Activated T-helper 1 cell treated with anti-CD3 and anti-CD28 coated beads, Interleukin-12 subunit alpha, Interleukin-12 subunit beta, Interleukin-2, Interleukin-4 antibody, amounts not matched to agents 30 ng/mL and 10 ng/mL and 1 ng/mL, durations not matched to agents 14 hours and 24 hours and 36 hours (primary cell): ENCODE measurements at regions not wholly inside any gene's neighbourhood (a gene's known extent, or its start where the extent isn't known, plus 50 kb on each side); places are given as distances from the start of the nearest gene placed in this dataset.

Experiments used
- DNase-seq: peaks from one replicate; pipeline ENCODE4 v3.0.0; 2021; ENCODE audit warnings: low spot score
- H3K27ac Mint-ChIP-seq: one replicate; pipeline ENCODE4 v1.8.0; 2021; ENCODE audit warnings: mild to moderate bottlenecking, mixed read lengths
- H3K27me3 Mint-ChIP-seq: one replicate; pipeline ENCODE4 v1.8.0; 2022; ENCODE audit warnings: mild to moderate bottlenecking, moderate library complexity, mixed read lengths; ENCODE audit not compliant: insufficient read depth
- H3K36me3 Mint-ChIP-seq: one replicate; pipeline ENCODE4 v1.8.0; 2021; ENCODE audit warnings: low read depth, mixed read lengths
- H3K4me1 Mint-ChIP-seq: one replicate; pipeline ENCODE4 v1.8.0; 2021; ENCODE audit warnings: low read depth, mixed read lengths
- H3K4me3 Mint-ChIP-seq: one replicate; pipeline ENCODE4 v1.8.0; 2021; ENCODE audit warnings: mild to moderate bottlenecking, moderate library complexity, mixed read lengths
- H3K9me3 Mint-ChIP-seq: one replicate; pipeline ENCODE4 v1.8.0; 2021; ENCODE audit warnings: mixed read lengths
- intact Hi-C: fragments of 100-400 bp; cut with micrococcal nuclease; formaldehyde crosslinking; loops from one replicate; pipeline ENCODE4 v1.15.1; 2024

DNA sequence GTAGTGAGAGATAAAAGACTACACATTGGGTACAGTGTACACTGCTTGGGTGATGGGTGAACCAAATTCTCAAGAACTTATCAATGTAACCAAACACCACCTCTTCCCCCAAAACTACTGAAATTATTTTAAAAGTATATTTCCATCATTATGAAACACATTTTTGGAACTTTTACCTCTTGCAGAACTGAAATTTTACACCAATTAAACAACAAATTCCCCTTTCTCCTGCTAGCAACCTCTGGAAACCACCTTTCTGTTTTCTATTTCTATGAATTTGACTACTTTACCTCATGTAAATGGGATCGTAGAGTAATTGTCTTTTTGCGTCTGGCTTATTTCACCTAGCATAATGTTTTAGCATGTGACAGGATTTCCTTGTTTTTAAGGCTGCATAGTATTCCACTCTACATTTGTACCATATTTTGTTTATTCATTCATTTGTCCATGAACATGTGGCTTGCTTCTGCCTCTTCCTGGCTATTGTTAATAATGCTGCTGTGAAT, 149.9 kb upstream of the PHACTR1 start:
- H3K4me1 Mint-ChIP-seq, result no peaks in the 10 kb centered on the region
- H3K36me3 Mint-ChIP-seq, result no peaks in the 10 kb centered on the region
- intact Hi-C loops, result no loop called here
- peaks cover 6% of the 10 kb centered on the region for H3K27me3 Mint-ChIP-seq
- no peak overlapping the region for H3K4me3 Mint-ChIP-seq
- H3K27ac Mint-ChIP-seq, result no peak overlapping the region
- H3K9me3 Mint-ChIP-seq, result peaks cover 5% of the 10 kb centered on the region
- DNase-seq, result no peak

GRCh38 chr6:12567682-12568081, 148.9 kb upstream of the PHACTR1 start:
- no peaks in the 10 kb centered on the region for H3K4me1 Mint-ChIP-seq
- H3K4me3 Mint-ChIP-seq, result no peak overlapping the region
- no peak for DNase-seq
- H3K9me3 Mint-ChIP-seq, result peaks cover 5% of the 10 kb centered on the region
- H3K27me3 Mint-ChIP-seq, result peaks cover 6% of the 10 kb centered on the region
- intact Hi-C loops, result no loop called here
- H3K27ac Mint-ChIP-seq, result no peak overlapping the region
- H3K36me3 Mint-ChIP-seq, result no peaks in the 10 kb centered on the region

DNA sequence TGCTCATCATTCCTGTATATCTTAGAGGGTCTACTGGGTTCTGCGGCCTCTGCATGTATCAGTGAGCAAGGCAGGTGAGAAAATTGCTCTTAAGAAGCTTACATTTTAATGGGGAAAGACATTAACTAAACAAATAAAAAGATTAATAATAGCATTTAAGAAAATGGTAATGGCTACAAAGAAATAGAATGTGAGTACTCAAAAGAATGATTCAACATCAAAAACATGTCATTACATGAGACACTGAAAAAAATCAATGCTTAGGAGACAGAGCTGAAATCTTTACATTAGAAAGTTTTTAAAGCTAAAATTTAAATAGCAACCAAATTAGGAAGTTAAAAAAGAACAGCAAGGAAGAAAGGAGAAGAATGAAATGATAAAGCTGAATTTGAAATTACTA, 146.9 kb upstream of the PHACTR1 start:
- Mint-ChIP-seq H3K27me3 (peaks cover 6% of the 10 kb centered on the region), H3K27ac (no peak overlapping the region), H3K4me1 (no peaks in the 10 kb centered on the region), H3K4me3 (no peak overlapping the region), H3K9me3 (no peaks in the 10 kb centered on the region), H3K36me3 (no peaks in the 10 kb centered on the region)
- no peak for DNase-seq
- intact Hi-C loops, result no loop called here

DNA sequence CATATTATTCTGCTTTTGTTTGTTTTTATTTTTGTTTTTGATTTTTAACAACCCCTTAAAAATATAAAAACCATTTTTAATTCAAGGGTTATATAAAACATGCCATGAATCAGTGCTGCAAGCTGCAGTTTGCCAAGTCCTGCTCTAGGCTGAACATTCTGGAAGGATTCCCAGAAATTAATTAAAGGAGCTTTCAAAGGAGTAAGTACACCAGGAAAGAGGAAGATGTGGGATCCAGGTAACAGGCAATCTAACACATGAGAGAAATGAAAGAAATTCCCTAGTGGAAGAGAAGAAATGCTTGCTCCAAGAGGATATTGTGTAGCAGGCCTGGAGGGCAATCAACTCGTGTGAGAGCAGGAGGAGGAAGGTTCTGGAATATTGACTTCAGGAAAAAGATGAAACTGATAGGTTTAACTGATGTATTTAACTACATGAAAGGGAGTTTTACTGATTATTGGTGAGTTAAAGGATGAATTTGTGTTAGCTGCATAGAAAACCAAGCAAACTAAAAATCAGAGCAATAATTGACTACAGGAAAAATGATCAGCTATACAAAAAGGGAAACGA, 146.0 kb upstream of the PHACTR1 start:
- H3K4me1 Mint-ChIP-seq, result no peaks in the 10 kb centered on the region
- H3K36me3 Mint-ChIP-seq, result no peaks in the 10 kb centered on the region
- H3K9me3 Mint-ChIP-seq, result no peaks in the 10 kb centered on the region
- peaks cover 4% of the 10 kb centered on the region for H3K27me3 Mint-ChIP-seq
- no peak for DNase-seq
- H3K4me3 Mint-ChIP-seq, result no peak overlapping the region
- H3K27ac Mint-ChIP-seq, result no peak overlapping the region
- intact Hi-C loops, result no loop called here

- no peak for DNase-seq
- intact Hi-C loops, result no loop called here
These were observed 143.4 kb upstream of the PHACTR1 start for GRCh38 chr6:12572896-12573827.

DNA sequence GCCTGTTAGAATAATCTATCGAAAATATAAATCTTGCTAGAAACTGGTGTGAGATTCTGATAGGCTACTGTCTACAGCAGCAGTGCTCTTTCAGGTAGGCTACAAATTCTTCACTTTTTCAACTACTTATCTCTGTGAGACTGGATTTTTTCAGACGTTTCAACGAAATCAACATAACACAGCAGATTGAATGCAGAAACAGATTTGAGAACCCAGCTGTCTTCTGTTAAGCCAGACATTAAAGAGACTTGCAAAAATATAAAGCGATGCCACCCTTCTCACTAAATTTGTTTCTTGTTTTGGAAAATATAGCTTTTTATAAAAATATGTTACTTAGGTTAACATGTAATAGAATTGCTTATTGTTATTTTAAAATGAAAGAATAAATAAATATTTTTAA, 140.6 kb upstream of the PHACTR1 start:
- no peak overlapping the region for H3K4me3 Mint-ChIP-seq
- no peaks in the 10 kb centered on the region for H3K9me3 Mint-ChIP-seq
- no peaks in the 10 kb centered on the region for H3K4me1 Mint-ChIP-seq
- H3K36me3 Mint-ChIP-seq, result no peaks in the 10 kb centered on the region
- peaks cover 3% of the 10 kb centered on the region for H3K27me3 Mint-ChIP-seq
- H3K27ac Mint-ChIP-seq, result no peak overlapping the region
- no peak for DNase-seq
- intact Hi-C loops, result no loop called here

More at GRCh38 chr6:12572896-12573827, 143.4 kb upstream of the PHACTR1 start:
- no peak overlapping the region for H3K27ac Mint-ChIP-seq
- H3K36me3 Mint-ChIP-seq, result no peaks in the 10 kb centered on the region
- no peaks in the 10 kb centered on the region for H3K4me1 Mint-ChIP-seq
- H3K27me3 Mint-ChIP-seq, result peaks cover 5% of the 10 kb centered on the region
- no peaks in the 10 kb centered on the region for H3K9me3 Mint-ChIP-seq
- no peak overlapping the region for H3K4me3 Mint-ChIP-seq

DNA sequence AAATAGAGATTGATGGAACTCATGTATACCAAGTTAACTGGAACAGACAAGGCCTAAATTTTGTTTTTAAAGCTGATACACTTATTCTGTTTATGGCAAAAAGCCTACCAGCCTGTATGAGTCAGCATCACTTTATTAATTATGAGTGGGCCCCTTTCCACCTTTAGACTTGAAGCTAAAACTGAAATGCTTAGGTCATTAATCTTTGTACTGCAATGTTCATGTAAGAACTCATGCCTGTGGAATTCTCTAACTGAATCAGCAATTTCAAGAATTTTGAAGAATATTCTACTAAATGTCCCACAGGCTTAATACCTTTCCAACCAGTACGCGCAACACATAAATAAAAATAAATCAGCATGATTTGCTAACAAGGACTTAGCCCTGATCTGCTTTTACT, 140.2 kb upstream of the PHACTR1 start:
- no peak for DNase-seq

GRCh38 chr6:12577124-12577850, 139.3 kb upstream of the PHACTR1 start:
- DNase-seq, result no peak
- Mint-ChIP-seq H3K4me3 (no peak overlapping the region), H3K27me3 (peaks cover 3% of the 10 kb centered on the region), H3K4me1 (no peaks in the 10 kb centered on the region), H3K27ac (no peak overlapping the region), H3K9me3 (no peaks in the 10 kb centered on the region), H3K36me3 (no peaks in the 10 kb centered on the region)
- intact Hi-C loops, result no loop called here

More for the DNA sequence above, 140.2 kb upstream of the PHACTR1 start:
- intact Hi-C loops, result no loop called here
- H3K4me1 Mint-ChIP-seq, result no peaks in the 10 kb centered on the region
- H3K36me3 Mint-ChIP-seq, result no peaks in the 10 kb centered on the region
- H3K27me3 Mint-ChIP-seq, result peaks cover 3% of the 10 kb centered on the region
- H3K27ac Mint-ChIP-seq, result no peak overlapping the region
- H3K4me3 Mint-ChIP-seq, result no peak overlapping the region
- no peaks in the 10 kb centered on the region for H3K9me3 Mint-ChIP-seq

DNA sequence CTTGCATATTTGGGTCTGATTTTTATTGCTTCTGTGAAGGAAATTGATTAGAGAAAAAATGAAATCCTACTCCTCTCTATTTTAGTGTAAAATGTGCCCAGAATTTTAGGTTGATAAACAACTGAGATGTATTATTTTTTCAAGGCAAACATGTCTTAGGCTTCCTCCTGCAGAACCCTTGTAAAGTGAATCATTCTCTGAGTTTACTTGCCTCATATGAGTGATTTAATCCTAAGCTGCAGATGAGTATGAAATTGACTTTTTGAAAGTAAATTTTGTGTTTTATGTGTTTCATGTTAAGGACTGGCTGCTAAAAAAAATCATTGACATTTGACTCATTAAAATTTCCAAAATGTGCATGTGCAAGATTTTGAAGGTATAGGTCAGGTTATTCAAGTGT, 138.5 kb upstream of the PHACTR1 start:
- Mint-ChIP-seq H3K9me3 (no peaks in the 10 kb centered on the region), H3K27ac (no peak overlapping the region), H3K36me3 (no peaks in the 10 kb centered on the region), H3K4me1 (no peaks in the 10 kb centered on the region), H3K27me3 (peaks cover 5% of the 10 kb centered on the region), H3K4me3 (no peak overlapping the region)
- intact Hi-C loops, result no loop called here
- DNase-seq, result no peak

DNA sequence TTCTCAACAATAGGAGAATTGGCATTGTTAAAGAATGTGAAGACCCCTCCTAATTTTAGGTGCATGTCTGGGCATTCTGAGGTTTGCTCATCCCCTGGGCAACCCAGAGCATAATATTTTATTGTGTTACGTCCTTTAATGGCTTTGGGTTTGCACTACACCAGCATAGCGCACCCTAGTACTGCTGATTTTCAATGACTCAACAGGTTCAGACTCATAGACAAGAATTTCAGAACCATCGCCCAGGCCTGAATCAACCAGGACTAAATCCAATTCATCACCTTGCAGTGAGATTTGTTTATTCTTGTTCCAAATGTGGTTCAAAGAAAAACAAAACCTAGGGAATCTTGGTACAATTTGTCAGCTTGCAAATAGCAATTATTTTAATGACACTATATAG, 137.8 kb upstream of the PHACTR1 start:
- Mint-ChIP-seq H3K9me3 (no peaks in the 10 kb centered on the region), H3K4me3 (no peak overlapping the region), H3K4me1 (no peaks in the 10 kb centered on the region), H3K36me3 (no peaks in the 10 kb centered on the region), H3K27me3 (peaks cover 5% of the 10 kb centered on the region), H3K27ac (no peak overlapping the region)
- intact Hi-C loops, result no loop called here
- no peak for DNase-seq

DNA sequence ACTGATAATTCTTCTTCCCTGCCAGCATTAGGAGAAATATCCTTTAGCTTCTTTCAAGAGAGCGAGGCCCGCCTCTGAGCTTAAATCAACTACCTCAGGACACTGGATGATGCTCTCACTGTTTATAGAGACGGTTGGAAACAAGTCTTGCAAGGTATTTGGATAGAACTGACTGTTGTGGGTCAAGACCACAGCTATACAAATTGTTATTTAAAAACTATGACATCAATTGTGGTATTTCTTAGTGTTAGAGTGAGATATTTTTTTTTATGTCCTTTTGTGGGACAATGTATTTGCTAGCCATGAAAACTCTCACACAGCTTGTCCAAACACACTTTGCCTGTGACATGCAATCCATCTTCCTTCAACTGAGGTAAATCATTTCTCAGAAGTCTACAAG, 136.3 kb upstream of the PHACTR1 start:
- Mint-ChIP-seq H3K36me3 (no peaks in the 10 kb centered on the region), H3K9me3 (no peaks in the 10 kb centered on the region), H3K27me3 (peaks cover 4% of the 10 kb centered on the region), H3K27ac (no peak overlapping the region), H3K4me3 (no peak overlapping the region), H3K4me1 (no peaks in the 10 kb centered on the region)
- DNase-seq, result no peak
- intact Hi-C loops, result no loop called here

DNA sequence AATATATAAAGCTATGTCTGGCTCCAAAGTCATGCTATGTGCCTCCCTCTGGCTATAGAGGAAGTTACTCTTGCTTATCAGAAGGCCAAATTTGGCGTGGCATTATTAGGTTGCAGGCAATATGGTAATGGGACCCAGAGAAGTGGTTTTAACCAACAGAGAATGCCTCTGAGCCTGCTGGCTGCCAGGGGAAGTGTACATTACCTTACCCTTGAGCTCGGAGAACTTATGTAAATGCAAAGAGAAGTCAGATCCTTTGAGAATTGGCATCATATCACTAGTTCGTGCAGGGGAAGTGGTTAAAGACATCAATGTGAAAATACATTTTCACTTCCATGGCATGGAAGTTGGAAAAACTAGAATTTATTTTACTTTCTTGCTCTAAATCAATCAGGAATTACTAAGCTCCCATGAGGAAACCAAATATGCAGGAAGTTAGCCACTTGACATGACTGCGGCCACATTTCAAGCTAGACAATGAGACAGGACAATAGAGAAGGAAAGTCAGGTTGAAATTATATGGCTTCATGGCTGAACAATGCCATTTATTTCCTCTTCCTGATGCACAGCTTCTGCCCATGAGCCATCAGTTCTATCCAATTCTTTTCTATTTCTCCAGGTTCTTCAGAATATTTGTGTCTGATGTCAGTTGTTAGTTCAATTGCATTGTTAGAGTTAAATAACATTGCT, 134.0 kb upstream of the PHACTR1 start:
- Mint-ChIP-seq H3K4me3 (no peak overlapping the region), H3K36me3 (no peaks in the 10 kb centered on the region), H3K4me1 (no peaks in the 10 kb centered on the region), H3K9me3 (no peaks in the 10 kb centered on the region), H3K27ac (no peak overlapping the region), H3K27me3 (peaks cover 6% of the 10 kb centered on the region)
- intact Hi-C loops, result no loop called here
- DNase-seq, result no peak
